ENCODE measurements at regions not wholly inside any gene's neighbourhood (a gene's known extent, or its start where the extent isn't known, plus 50 kb on each side); places are given as distances from the start of the nearest gene placed in this dataset.

- 83 to 86% methylated on average over 6 of the region's 6 CpGs for WGBS, 2 donors
- Histone ChIP-seq H3K27me3 (no peaks in the 10 kb centered on the region), H3K4me1 (no peaks in the 10 kb centered on the region), H3K36me3 (ENCODE audit: low read depth, missing control alignments) (no peaks in the 10 kb centered on the region), H3K9me3 (no peaks in the 10 kb centered on the region), H3K27ac (no peak overlapping the region), H3K4me3 (no peak overlapping the region)
- intact Hi-C loops (cut with DNase I; ENCODE audit: low total_unique reads): no loop called here
- TF ChIP-seq CTCF (IDR thresholded peaks at IDR 0.05) (no peak), POLR2A (IDR thresholded peaks at IDR 0.05) (no peak)
- DNase-seq: no peak
Observed at GRCh38 chr16:86137359-86137758, 238.4 kb downstream of the IRF8 start.

- H3K27ac ChIP-seq: no peak overlapping the region
- H3K4me3 ChIP-seq: no peak overlapping the region
- no peaks in the 10 kb centered on the region for H3K36me3 ChIP-seq (ENCODE audit: low read depth, missing control alignments)
- no peak for DNase-seq
- H3K27me3 ChIP-seq: no peaks in the 10 kb centered on the region
- no peaks in the 10 kb centered on the region for H3K4me1 ChIP-seq
- TF ChIP-seq POLR2A (IDR thresholded peaks at IDR 0.05) (no peak), CTCF (IDR thresholded peaks at IDR 0.05) (no peak)
- H3K9me3 ChIP-seq: no peaks in the 10 kb centered on the region
- 76 to 83% methylated on average over 16 of the region's 16 CpGs for WGBS, 2 donors
- intact Hi-C loops (cut with DNase I; ENCODE audit: low total_unique reads): no loop called here
Observed at GRCh38 chr16:86138121-86139085, 239.4 kb downstream of the IRF8 start.

GRCh38 chr16:86142801-86143236 is 243.9 kb downstream of the IRF8 start:
- H3K4me3 ChIP-seq: no peak overlapping the region
- no peaks in the 10 kb centered on the region for H3K36me3 ChIP-seq (ENCODE audit: low read depth, missing control alignments)
- no peaks in the 10 kb centered on the region for H3K9me3 ChIP-seq
- WGBS, 2 donors: 87 to 90% methylated on average over 5 of the region's 5 CpGs
- DNase-seq: no peak
- intact Hi-C loops (cut with DNase I; ENCODE audit: low total_unique reads): no loop called here
- no peak overlapping the region for H3K27ac ChIP-seq
- TF ChIP-seq CTCF (IDR thresholded peaks at IDR 0.05) (no peak), POLR2A (IDR thresholded peaks at IDR 0.05) (no peak)
- H3K4me1 ChIP-seq: no peaks in the 10 kb centered on the region
- no peaks in the 10 kb centered on the region for H3K27me3 ChIP-seq

- DNase-seq: no peak
- no peaks in the 10 kb centered on the region for H3K9me3 ChIP-seq
- H3K36me3 ChIP-seq (ENCODE audit: low read depth, missing control alignments): no peaks in the 10 kb centered on the region
- no peak for TF ChIP-seq POLR2A (IDR thresholded peaks at IDR 0.05)
- TF ChIP-seq CTCF (IDR thresholded peaks at IDR 0.05): no peak
- no peak overlapping the region for H3K4me3 ChIP-seq
- 90 to 93% methylated on average over 4 of the region's 4 CpGs for WGBS, 2 donors
- intact Hi-C loops (cut with DNase I; ENCODE audit: low total_unique reads): no loop called here
- no peak overlapping the region for H3K27ac ChIP-seq
- no peaks in the 10 kb centered on the region for H3K27me3 ChIP-seq
- H3K4me1 ChIP-seq: no peaks in the 10 kb centered on the region
Observed at GRCh38 chr16:86143666-86144065, 244.7 kb downstream of the IRF8 start.

Data from testis (tissue), 2 donors.